ENCODE measurements at regions not wholly inside any gene's neighbourhood (a gene's known extent, or its start where the extent isn't known, plus 50 kb on each side); places are given as distances from the start of the nearest gene placed in this dataset.

DNA sequence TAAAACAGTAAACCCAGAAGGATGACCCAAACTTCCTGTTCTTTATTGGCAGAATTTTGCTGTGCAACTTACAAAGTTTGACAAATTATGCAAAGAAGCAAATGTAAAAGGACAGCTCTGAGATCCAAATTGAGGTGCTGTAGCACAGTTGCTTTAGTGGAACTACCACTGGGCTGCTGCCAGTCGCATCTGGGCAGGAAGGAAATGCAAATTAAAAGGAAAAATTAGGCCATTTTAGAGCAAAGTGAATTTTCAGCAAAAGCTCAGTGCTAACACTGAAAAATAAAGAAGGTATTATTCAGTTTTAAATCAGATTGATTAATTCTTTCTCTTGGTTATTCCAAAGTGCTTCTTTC lies 104.5 kb downstream of the ZMAT3 start:
- TF ChIP-seq, protein P1, sequence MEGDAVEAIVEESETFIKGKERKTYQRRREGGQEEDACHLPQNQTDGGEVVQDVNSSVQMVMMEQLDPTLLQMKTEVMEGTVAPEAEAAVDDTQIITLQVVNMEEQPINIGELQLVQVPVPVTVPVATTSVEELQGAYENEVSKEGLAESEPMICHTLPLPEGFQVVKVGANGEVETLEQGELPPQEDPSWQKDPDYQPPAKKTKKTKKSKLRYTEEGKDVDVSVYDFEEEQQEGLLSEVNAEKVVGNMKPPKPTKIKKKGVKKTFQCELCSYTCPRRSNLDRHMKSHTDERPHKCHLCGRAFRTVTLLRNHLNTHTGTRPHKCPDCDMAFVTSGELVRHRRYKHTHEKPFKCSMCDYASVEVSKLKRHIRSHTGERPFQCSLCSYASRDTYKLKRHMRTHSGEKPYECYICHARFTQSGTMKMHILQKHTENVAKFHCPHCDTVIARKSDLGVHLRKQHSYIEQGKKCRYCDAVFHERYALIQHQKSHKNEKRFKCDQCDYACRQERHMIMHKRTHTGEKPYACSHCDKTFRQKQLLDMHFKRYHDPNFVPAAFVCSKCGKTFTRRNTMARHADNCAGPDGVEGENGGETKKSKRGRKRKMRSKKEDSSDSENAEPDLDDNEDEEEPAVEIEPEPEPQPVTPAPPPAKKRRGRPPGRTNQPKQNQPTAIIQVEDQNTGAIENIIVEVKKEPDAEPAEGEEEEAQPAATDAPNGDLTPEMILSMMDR (IDR thresholded peaks at IDR 0.05; ENCODE audit: low read depth, low read length): no peak
- no peak overlapping the region for H3K4me3 ChIP-seq (replicated peaks in 1 of 2; ENCODE audit: low read depth in 2 of 2, low read length in 2 of 2)
- no peak for DNase-seq (ENCODE audit: low read depth in 2 of 2)

DNA sequence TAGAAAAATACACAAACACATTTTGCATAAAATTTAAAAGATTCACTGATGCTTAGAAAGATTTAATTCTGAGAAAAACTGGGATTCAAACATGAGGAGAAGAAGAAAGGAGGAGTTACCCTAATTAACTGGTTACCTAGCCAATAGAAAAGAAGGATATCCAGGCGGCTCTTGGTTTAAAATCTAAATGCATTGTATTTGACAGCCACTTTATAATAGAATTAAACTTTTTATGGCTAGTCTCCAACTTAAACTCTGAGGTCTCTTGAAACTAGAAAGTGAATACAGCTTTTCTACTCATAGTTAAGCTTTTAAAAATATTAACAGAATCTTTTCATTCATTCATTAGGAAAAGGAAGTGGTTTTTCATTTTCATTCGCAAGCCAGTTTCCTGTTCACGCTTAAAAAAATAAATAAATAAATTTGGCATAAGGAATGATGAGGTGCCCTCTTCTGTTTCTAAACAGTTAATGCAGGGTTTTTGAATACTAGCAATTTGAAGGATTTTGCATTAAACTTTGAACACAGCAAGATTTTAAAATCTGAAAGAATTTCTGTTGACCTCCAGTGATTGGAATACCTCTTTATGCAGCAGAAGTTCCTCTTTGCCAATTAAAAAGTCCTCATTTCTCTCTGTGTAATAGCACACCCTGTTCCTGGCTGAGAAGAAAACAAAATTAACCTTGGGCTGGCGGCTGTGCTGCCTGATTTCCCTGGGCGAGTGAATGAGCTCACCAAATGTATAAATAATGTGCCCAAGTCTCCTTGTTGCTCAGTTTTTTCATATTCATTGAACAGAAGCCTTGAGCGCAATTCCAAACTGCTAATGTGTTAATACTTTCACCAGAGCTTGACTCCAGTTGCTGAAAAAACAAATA lies 105.1 kb downstream of the ZMAT3 start:
- DNase-seq (ENCODE audit: low read depth in 2 of 2): peak; percentile 61 to 65
- H3K4me3 ChIP-seq (replicated peaks in 1 of 2; ENCODE audit: low read depth in 2 of 2, low read length in 2 of 2): no peak overlapping the region
- TF ChIP-seq, protein P1 (IDR thresholded peaks at IDR 0.05; ENCODE audit: low read depth, low read length): peak; percentile 55

DNA sequence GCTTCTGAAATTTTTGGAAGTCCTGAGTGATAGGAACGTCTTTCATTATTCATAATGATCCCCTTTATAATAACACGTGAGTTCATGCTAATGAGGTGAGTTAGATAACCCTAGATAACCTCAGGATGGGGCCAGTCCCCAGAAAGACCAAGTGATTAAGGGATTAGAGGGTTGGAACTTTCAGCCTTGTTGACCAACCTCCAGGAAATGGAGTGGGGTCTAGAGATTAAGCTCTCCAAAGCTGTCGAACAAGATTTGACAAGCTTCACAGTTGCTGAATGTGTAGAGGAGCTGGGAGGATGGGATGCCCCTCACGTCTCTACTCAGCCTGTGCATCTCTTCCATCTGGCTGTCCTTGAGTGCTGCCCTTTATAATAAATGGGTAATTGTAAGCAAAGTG lies 107.1 kb downstream of the ZMAT3 start:
- DNase-seq (ENCODE audit: low read depth in 2 of 2): no peak
- TF ChIP-seq, protein P1 (IDR thresholded peaks at IDR 0.05; ENCODE audit: low read depth, low read length): no peak
- H3K4me3 ChIP-seq (replicated peaks in 1 of 2; ENCODE audit: low read depth in 2 of 2, low read length in 2 of 2): no peak overlapping the region

DNA sequence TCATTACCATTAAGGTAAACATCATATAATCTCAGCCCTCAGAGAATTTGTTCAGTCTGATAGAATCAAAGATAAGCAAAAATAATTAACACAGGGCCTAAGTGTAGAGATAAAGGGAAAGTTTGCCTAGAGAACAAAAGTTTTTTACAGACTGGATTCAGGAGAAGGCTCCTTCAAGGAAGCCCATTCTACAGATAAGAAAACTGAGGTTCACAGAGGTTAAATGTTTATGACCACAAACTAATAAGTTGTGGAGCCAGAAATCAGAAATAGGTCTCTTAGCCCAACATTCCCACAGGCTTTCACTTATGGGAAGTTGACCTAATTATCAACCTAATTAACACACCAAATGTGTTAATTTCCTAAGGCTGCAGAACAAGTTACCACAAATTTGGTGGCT lies 110.7 kb downstream of the ZMAT3 start:
- no peak for DNase-seq (ENCODE audit: low read depth in 2 of 2)
- H3K4me3 ChIP-seq (replicated peaks in 1 of 2; ENCODE audit: low read depth in 2 of 2, low read length in 2 of 2): no peak overlapping the region
- TF ChIP-seq, protein P1 (IDR thresholded peaks at IDR 0.05; ENCODE audit: low read depth, low read length): no peak

DNA sequence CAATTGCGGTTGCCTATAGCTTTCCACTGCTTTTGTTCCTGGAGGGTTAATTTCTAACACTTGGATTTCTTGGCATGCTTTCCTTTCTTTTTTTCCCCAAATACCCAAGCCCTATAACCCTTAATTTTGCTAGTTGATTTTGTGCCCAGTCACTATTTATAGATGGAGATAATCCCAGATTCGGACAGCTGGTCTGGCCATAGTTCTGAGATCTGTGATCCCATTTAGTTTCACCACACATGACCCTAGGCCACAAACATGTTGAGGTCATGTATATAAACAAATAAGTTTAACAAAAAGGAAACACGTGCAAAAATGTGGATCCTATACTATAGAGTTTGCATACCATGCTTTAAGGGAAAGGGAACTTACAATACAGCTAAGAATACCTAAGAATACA lies 111.4 kb downstream of the ZMAT3 start:
- TF ChIP-seq, protein P1 (IDR thresholded peaks at IDR 0.05; ENCODE audit: low read depth, low read length): no peak
- H3K4me3 ChIP-seq (replicated peaks in 1 of 2; ENCODE audit: low read depth in 2 of 2, low read length in 2 of 2): no peak overlapping the region
- DNase-seq (ENCODE audit: low read depth in 2 of 2): no peak

DNA sequence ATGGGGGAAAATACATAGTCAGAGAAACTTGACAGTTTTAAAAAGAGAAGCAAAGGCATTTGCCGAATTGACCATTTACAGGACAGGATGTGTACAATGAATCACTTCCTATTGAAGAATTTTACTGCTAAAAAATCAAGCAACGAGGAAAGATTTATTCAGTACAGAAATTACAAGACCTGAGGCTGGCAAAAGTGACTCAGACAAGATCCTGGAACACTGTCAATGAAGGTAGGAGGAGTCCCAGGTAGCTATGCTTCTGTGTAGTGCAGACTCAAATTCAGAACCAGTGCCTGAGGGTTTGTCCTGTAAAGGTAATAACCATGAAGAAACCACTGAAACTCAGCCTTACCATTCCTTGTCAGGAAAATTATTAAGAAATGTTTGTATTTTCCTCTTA lies 120.9 kb downstream of the ZMAT3 start:
- peak in 1 of 2 donors; percentile 61 for DNase-seq (ENCODE audit: low read depth in 2 of 2)
- H3K4me3 ChIP-seq (replicated peaks in 1 of 2; ENCODE audit: low read depth in 2 of 2, low read length in 2 of 2): no peak overlapping the region
- TF ChIP-seq, protein P1 (IDR thresholded peaks at IDR 0.05; ENCODE audit: low read depth, low read length): no peak
